ENCODE measurements at regions not wholly inside any gene's neighbourhood (a gene's known extent, or its start where the extent isn't known, plus 50 kb on each side); places are given as distances from the start of the nearest gene placed in this dataset.

GRCh38 chr4:179596621-179597020 is 2154.4 kb upstream of the AGA start:
- TF ChIP-seq CTCF (IDR thresholded peaks at IDR 0.05; ENCODE audit: insufficient read depth, low read depth, low read length) (no peak), EZH2 (IDR thresholded peaks at IDR 0.05; ENCODE audit: insufficient read depth, low read length) (no peak)
- peaks cover 3% of the 10 kb centered on the region for H3K9me3 Mint-ChIP-seq (ENCODE audit: unreplicated experiment)
- H3K79me2 ChIP-seq (ENCODE audit: insufficient read depth, low read length): no peaks in the 10 kb centered on the region
- H3K4me2 ChIP-seq (ENCODE audit: low read length): no peak overlapping the region
- no peaks in the 10 kb centered on the region for H3K36me3 Mint-ChIP-seq (ENCODE audit: low read depth, unreplicated experiment)
- no peaks in the 10 kb centered on the region for H3K27me3 Mint-ChIP-seq (ENCODE audit: low read depth, unreplicated experiment)
- H3K36me3 ChIP-seq (ENCODE audit: insufficient read depth, low read length): no peaks in the 10 kb centered on the region
- H3K4me1 ChIP-seq (ENCODE audit: insufficient read depth, low read length): peaks cover 15% of the 10 kb centered on the region
- H3K9ac ChIP-seq (ENCODE audit: low read length): no peak overlapping the region
- DNase-seq (ENCODE audit: low read depth) (peak; percentile 24), FAIRE-seq (no peak)
- no peaks in the 10 kb centered on the region for H3K9me3 ChIP-seq (ENCODE audit: insufficient read depth, low read depth, low read length)
- no peaks in the 10 kb centered on the region for H3K27me3 ChIP-seq (ENCODE audit: insufficient read depth, low read length)
- no peaks in the 10 kb centered on the region for H4K20me1 ChIP-seq (ENCODE audit: insufficient read depth, low read length)
- H3K4me3 Mint-ChIP-seq (ENCODE audit: unreplicated experiment): no peak overlapping the region
- H3K4me1 Mint-ChIP-seq (ENCODE audit: low read depth, unreplicated experiment): peaks cover 8% of the 10 kb centered on the region
- no peak overlapping the region for H3K4me3 ChIP-seq (ENCODE audit: insufficient read depth, low read depth, low read length)
- H3K27ac ChIP-seq (ENCODE audit: low read depth, low read length): no peak overlapping the region
- H3K27ac Mint-ChIP-seq (ENCODE audit: unreplicated experiment): no peak overlapping the region
- H2AFZ ChIP-seq (ENCODE audit: low read depth, low read length): no peak overlapping the region

- Histone ChIP-seq H2AFZ (ENCODE audit: low read depth, low read length) (no peak overlapping the region), H3K36me3 (ENCODE audit: insufficient read depth, low read length) (no peaks in the 10 kb centered on the region), H3K79me2 (ENCODE audit: insufficient read depth, low read length) (no peaks in the 10 kb centered on the region), H3K4me1 (ENCODE audit: insufficient read depth, low read length) (peaks cover 15% of the 10 kb centered on the region), H3K4me3 (ENCODE audit: insufficient read depth, low read depth, low read length) (no peak overlapping the region), H3K27me3 (ENCODE audit: insufficient read depth, low read length) (no peaks in the 10 kb centered on the region), H3K9ac (ENCODE audit: low read length) (no peak overlapping the region), H3K9me3 (ENCODE audit: insufficient read depth, low read depth, low read length) (no peaks in the 10 kb centered on the region), H3K27ac (ENCODE audit: low read depth, low read length) (no peak overlapping the region), H3K4me2 (ENCODE audit: low read length) (no peak overlapping the region), H4K20me1 (ENCODE audit: insufficient read depth, low read length) (no peaks in the 10 kb centered on the region)
- Mint-ChIP-seq H3K27me3 (ENCODE audit: low read depth, unreplicated experiment) (no peaks in the 10 kb centered on the region), H3K27ac (ENCODE audit: unreplicated experiment) (no peak overlapping the region), H3K4me1 (ENCODE audit: low read depth, unreplicated experiment) (peaks cover 8% of the 10 kb centered on the region), H3K9me3 (ENCODE audit: unreplicated experiment) (peaks cover 3% of the 10 kb centered on the region), H3K36me3 (ENCODE audit: low read depth, unreplicated experiment) (no peaks in the 10 kb centered on the region), H3K4me3 (ENCODE audit: unreplicated experiment) (no peak overlapping the region)
- TF ChIP-seq EZH2 (IDR thresholded peaks at IDR 0.05; ENCODE audit: insufficient read depth, low read length): no peak
- TF ChIP-seq CTCF (IDR thresholded peaks at IDR 0.05; ENCODE audit: insufficient read depth, low read depth, low read length): no peak
- DNase-seq (ENCODE audit: low read depth): no peak
- no peak for FAIRE-seq
These were observed 2155.1 kb upstream of the AGA start for GRCh38 chr4:179597301-179597700.

- DNase-seq (ENCODE audit: low read depth) (no peak), FAIRE-seq (no peak)
- no peaks in the 10 kb centered on the region for H3K9me3 ChIP-seq (ENCODE audit: insufficient read depth, low read depth, low read length)
- peak overlapping the region; percentile 28 for H2AFZ ChIP-seq (ENCODE audit: low read depth, low read length)
- no peak overlapping the region for H3K9ac ChIP-seq (ENCODE audit: low read length)
- H3K4me2 ChIP-seq (ENCODE audit: low read length): no peak overlapping the region
- Mint-ChIP-seq H3K36me3 (ENCODE audit: low read depth, unreplicated experiment) (no peaks in the 10 kb centered on the region), H3K27ac (ENCODE audit: unreplicated experiment) (no peak overlapping the region), H3K4me3 (ENCODE audit: unreplicated experiment) (no peak overlapping the region), H3K4me1 (ENCODE audit: low read depth, unreplicated experiment) (peaks cover 7% of the 10 kb centered on the region), H3K27me3 (ENCODE audit: low read depth, unreplicated experiment) (no peaks in the 10 kb centered on the region), H3K9me3 (ENCODE audit: unreplicated experiment) (peaks cover 3% of the 10 kb centered on the region)
- H3K4me1 ChIP-seq (ENCODE audit: insufficient read depth, low read length): peaks cover 14% of the 10 kb centered on the region
- H3K27me3 ChIP-seq (ENCODE audit: insufficient read depth, low read length): no peaks in the 10 kb centered on the region
- no peak overlapping the region for H3K4me3 ChIP-seq (ENCODE audit: insufficient read depth, low read depth, low read length)
- no peaks in the 10 kb centered on the region for H4K20me1 ChIP-seq (ENCODE audit: insufficient read depth, low read length)
- H3K27ac ChIP-seq (ENCODE audit: low read depth, low read length): no peak overlapping the region
- no peaks in the 10 kb centered on the region for H3K36me3 ChIP-seq (ENCODE audit: insufficient read depth, low read length)
- TF ChIP-seq CTCF (IDR thresholded peaks at IDR 0.05; ENCODE audit: insufficient read depth, low read depth, low read length) (no peak), EZH2 (IDR thresholded peaks at IDR 0.05; ENCODE audit: insufficient read depth, low read length) (no peak)
- H3K79me2 ChIP-seq (ENCODE audit: insufficient read depth, low read length): no peaks in the 10 kb centered on the region
These were observed 2159.4 kb upstream of the AGA start for GRCh38 chr4:179601671-179602070.
